WTC11 (cell line): ENCODE measurements at regions not wholly inside any gene's neighbourhood (a gene's known extent, or its start where the extent isn't known, plus 50 kb on each side); places are given as distances from the start of the nearest gene placed in this dataset.

Experiments used
- ATAC-seq: fragments of 200-7000 bp; cut with Tn5 transposase; 2 replicates; pipeline ENCODE4 v1.10.0; 2021; ENCODE audit warnings: mild to moderate bottlenecking, moderate library complexity
- CTCF ChIA-PET: fragments of 300-600 bp; sonication (Branson Sonifier 250); formaldehyde crosslinking; loops from one replicate; lab custom pipeline; 2021; ENCODE audit warnings: antibody characterized with exemption; lab: Charles Lee
- POLR2A ChIA-PET: fragments of 350-600 bp; sonication (Branson Sonifier 250); formaldehyde crosslinking; loops from one replicate; lab custom pipeline; 2021; ENCODE audit warnings: antibody characterized with exemption; lab: Charles Lee
- DNase-seq: peaks from one replicate; pipeline ENCODE4 v3.0.0; 2021; ENCODE audit warnings: low spot score
- H3K27ac Mint-ChIP-seq: 2 replicates; pipeline ENCODE4 v1.8.0; 2021; ENCODE audit warnings: mixed read lengths
- H3K27me3 Mint-ChIP-seq: 2 replicates; pipeline ENCODE4 v1.8.0; 2021; ENCODE audit warnings: low read depth, mild to moderate bottlenecking, moderate library complexity, mixed read lengths
- H3K36me3 Mint-ChIP-seq: 2 replicates; pipeline ENCODE4 v1.8.0; 2021; ENCODE audit warnings: mixed read lengths
- H3K4me1 Mint-ChIP-seq: 2 replicates; pipeline ENCODE4 v1.8.0; 2022; ENCODE audit warnings: mixed read lengths
- H3K4me3 Mint-ChIP-seq: 2 replicates; pipeline ENCODE4 v1.8.0; 2021; ENCODE audit warnings: mild to moderate bottlenecking, moderate library complexity, mixed read lengths
- H3K9me3 Mint-ChIP-seq: 2 replicates; pipeline ENCODE4 v1.8.0; 2021; ENCODE audit warnings: mixed read lengths
- ATF6 ChIP-seq: sonication (generic); formaldehyde crosslinking; IDR thresholded peaks from 2 replicates; pipeline ENCODE4 v1.8.1; 2023; ENCODE audit warnings: mild to moderate bottlenecking, missing genetic modification reagents
- CBFB ChIP-seq: sonication (generic); formaldehyde crosslinking; IDR thresholded peaks from 2 replicates; pipeline ENCODE4 v1.8.1; 2022; ENCODE audit warnings: mild to moderate bottlenecking, low read depth, missing genetic modification reagents
- CREM ChIP-seq: sonication (generic); formaldehyde crosslinking; IDR thresholded peaks from 2 replicates; pipeline ENCODE4 v1.8.1; 2022; ENCODE audit warnings: mild to moderate bottlenecking, missing genetic modification reagents, moderate library complexity
- FOXJ3 ChIP-seq: sonication (generic); formaldehyde crosslinking; IDR thresholded peaks from 2 replicates; pipeline ENCODE4 v1.9.0; 2021; ENCODE audit warnings: missing genetic modification reagents, mild to moderate bottlenecking, borderline replicate concordance
- GRHL2 ChIP-seq: fragments of 250-450 bp; sonication (Bioruptor Pico); IDR thresholded peaks from 2 replicates; pipeline ENCODE4 v1.8.0; 2022; ENCODE audit warnings: mild to moderate bottlenecking, moderate library complexity; ENCODE audit not compliant: insufficient replicate concordance, severe bottlenecking
- HMGXB4 ChIP-seq: sonication (generic); formaldehyde crosslinking; IDR thresholded peaks from 2 replicates; pipeline ENCODE4 v1.8.1; 2023; ENCODE audit warnings: mild to moderate bottlenecking, moderate library complexity, missing genetic modification reagents
- IRF1 ChIP-seq: sonication (generic); formaldehyde crosslinking; IDR thresholded peaks from 2 replicates; pipeline ENCODE4 v1.8.0; 2023; ENCODE audit warnings: missing genetic modification reagents
- JAZF1 ChIP-seq: fragments of 250-450 bp; sonication (Bioruptor Pico); IDR thresholded peaks from 2 replicates; pipeline ENCODE4 v1.9.0; 2021; ENCODE audit warnings: moderate library complexity, mild to moderate bottlenecking, inconsistent platforms
- MYBL2 ChIP-seq: sonication (generic); formaldehyde crosslinking; IDR thresholded peaks from 2 replicates; pipeline ENCODE4 v1.8.1; 2023; ENCODE audit warnings: mild to moderate bottlenecking, moderate library complexity, missing genetic modification reagents
- NR1H2 ChIP-seq: sonication (generic); formaldehyde crosslinking; IDR thresholded peaks from 2 replicates; pipeline ENCODE4 v1.9.0; 2021; ENCODE audit warnings: mild to moderate bottlenecking, moderate library complexity, missing genetic modification reagents
- OVOL2 ChIP-seq: fragments of 250-450 bp; sonication (Bioruptor Pico); IDR thresholded peaks from 2 replicates; pipeline ENCODE4 v1.9.0; 2021; ENCODE audit warnings: mild to moderate bottlenecking, borderline replicate concordance
- RORB ChIP-seq: fragments of 250-450 bp; sonication (Bioruptor Pico); IDR thresholded peaks from 2 replicates; pipeline ENCODE4 v1.9.0; 2021; ENCODE audit warnings: mild to moderate bottlenecking
- SMAD3 ChIP-seq: sonication (generic); formaldehyde crosslinking; IDR thresholded peaks from 2 replicates; pipeline ENCODE4 v1.8.0; 2022; ENCODE audit warnings: missing genetic modification reagents, mild to moderate bottlenecking, borderline replicate concordance
- TEAD4 ChIP-seq: sonication (generic); formaldehyde crosslinking; IDR thresholded peaks from 2 replicates; pipeline ENCODE4 v1.8.0; 2022; ENCODE audit warnings: mild to moderate bottlenecking, missing genetic modification reagents
- ZMAT4 ChIP-seq: fragments of 250-450 bp; sonication (Bioruptor Pico); IDR thresholded peaks from 2 replicates; pipeline ENCODE4 v1.9.0; 2021; ENCODE audit warnings: mild to moderate bottlenecking
- ZNF121 ChIP-seq: sonication (generic); formaldehyde crosslinking; IDR thresholded peaks from 2 replicates; pipeline ENCODE4 v1.8.0; 2023; ENCODE audit warnings: missing genetic modification reagents
- ZNF423 ChIP-seq: fragments of 250-450 bp; sonication (Bioruptor Pico); IDR thresholded peaks from 2 replicates; pipeline ENCODE4 v2.1.2; 2022; ENCODE audit warnings: mild to moderate bottlenecking, moderate library complexity
- TF ChIP-seq, protein P1 (sequence below): sonication (generic); formaldehyde crosslinking; IDR thresholded peaks from 2 replicates; pipeline ENCODE4 v1.8.1; 2023; ENCODE audit warnings: mild to moderate bottlenecking, missing genetic modification reagents

- ATAC-seq, result no peak
- Mint-ChIP-seq H3K27me3 (no peaks in the 10 kb centered on the region; the same call in 1 of the 2 replicates), H3K27ac (no peak overlapping the region), H3K9me3 (peaks cover 12% of the 10 kb centered on the region; the same call in 1 of the 2 replicates), H3K4me3 (no peak overlapping the region), H3K4me1 (no peaks in the 10 kb centered on the region), H3K36me3 (no peaks in the 10 kb centered on the region)
- no peak for DNase-seq
- POLR2A ChIA-PET, result no interaction called here
- CTCF ChIA-PET, result no interaction called here
- TF ChIP-seq ZMAT4 (CRISPR knock-in tag) (no peak), HMGXB4 (CRISPR knock-in tag) (no peak), GRHL2 (no peak), NR1H2 (CRISPR knock-in tag) (no peak), JAZF1 (CRISPR knock-in tag) (no peak)
Observed at GRCh38 chr4:34814266-34814665, 1430.0 kb downstream of the ARAP2 start.

DNA sequence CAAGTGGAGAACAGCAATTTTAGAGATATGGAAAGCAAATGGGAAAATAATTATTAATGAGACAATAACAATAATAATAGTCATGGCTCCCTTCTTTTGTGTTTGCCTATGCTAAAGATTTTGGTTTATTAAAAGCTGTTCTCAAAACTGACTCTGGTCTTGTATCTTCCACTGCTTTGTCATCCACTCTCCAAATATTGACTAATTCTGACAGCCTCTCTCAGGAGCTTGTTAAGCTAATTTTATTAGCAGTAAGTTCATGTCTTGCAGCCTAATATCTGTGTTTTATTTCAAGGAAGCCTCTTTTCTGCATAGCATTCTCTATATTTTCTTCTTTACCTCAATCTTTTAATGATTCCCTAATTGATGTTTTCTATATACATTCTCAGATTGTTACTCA, 1419.8 kb downstream of the ARAP2 start:
- no peaks in the 10 kb centered on the region for H3K36me3 Mint-ChIP-seq
- peaks cover 10% of the 10 kb centered on the region for H3K9me3 Mint-ChIP-seq
- POLR2A ChIA-PET, result interaction anchor here (0.6 kb wide), 1 partner anchor 484 kb away, joined by 5 read pairs; no protein-coding TSS in a partner anchor
- no peaks in the 10 kb centered on the region for H3K4me1 Mint-ChIP-seq
- no peak for ATAC-seq
- CTCF ChIA-PET, result no interaction called here
- H3K27ac Mint-ChIP-seq, result no peak overlapping the region
- TF ChIP-seq NR1H2 (CRISPR knock-in tag) (no peak), ZMAT4 (CRISPR knock-in tag) (no peak), SMAD3 (no peak), IRF1 (CRISPR knock-in tag) (no peak), ATF6 (no peak), JAZF1 (CRISPR knock-in tag) (no peak), CREM (CRISPR knock-in tag) (no peak), TEAD4 (CRISPR knock-in tag) (no peak), FOXJ3 (CRISPR knock-in tag) (no peak), RORB (CRISPR knock-in tag) (no peak), ZNF423 (CRISPR knock-in tag) (no peak), ZNF121 (CRISPR knock-in tag) (no peak), CBFB (CRISPR knock-in tag) (no peak), MYBL2 (CRISPR knock-in tag) (no peak), OVOL2 (CRISPR knock-in tag) (no peak)
- TF ChIP-seq, protein P1, sequence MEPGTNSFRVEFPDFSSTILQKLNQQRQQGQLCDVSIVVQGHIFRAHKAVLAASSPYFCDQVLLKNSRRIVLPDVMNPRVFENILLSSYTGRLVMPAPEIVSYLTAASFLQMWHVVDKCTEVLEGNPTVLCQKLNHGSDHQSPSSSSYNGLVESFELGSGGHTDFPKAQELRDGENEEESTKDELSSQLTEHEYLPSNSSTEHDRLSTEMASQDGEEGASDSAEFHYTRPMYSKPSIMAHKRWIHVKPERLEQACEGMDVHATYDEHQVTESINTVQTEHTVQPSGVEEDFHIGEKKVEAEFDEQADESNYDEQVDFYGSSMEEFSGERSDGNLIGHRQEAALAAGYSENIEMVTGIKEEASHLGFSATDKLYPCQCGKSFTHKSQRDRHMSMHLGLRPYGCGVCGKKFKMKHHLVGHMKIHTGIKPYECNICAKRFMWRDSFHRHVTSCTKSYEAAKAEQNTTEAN (CRISPR knock-in tag), result no peak
- no peak overlapping the region for H3K4me3 Mint-ChIP-seq
- DNase-seq, result no peak
- H3K27me3 Mint-ChIP-seq, result no peaks in the 10 kb centered on the region
